Psoas muscle (tissue), 7 donors: ENCODE measurements at regions not wholly inside any gene's neighbourhood (a gene's known extent, or its start where the extent isn't known, plus 50 kb on each side); places are given as distances from the start of the nearest gene placed in this dataset.

Experiments used
- ATAC-seq, 4 donors: fragments of 200-7000 bp; cut with Tn5 transposase; one replicate each; pipeline ENCODE4 v1.9.1; 2020; ENCODE audit warnings: moderate library complexity in 3 of 4, mild to moderate bottlenecking in 2 of 4
- DNase-seq, 2 donors: peaks; one replicate each; pipeline ENCODE4 v3.0.0-alpha.2; 2020
- H3K27ac ChIP-seq: fragments of 200-600 bp; one replicate; pipeline ENCODE4 v1.8.0; 2022
- H3K27me3 ChIP-seq, 3 donors: fragments of 200-600 bp in 1 of 3; one replicate each; pipeline versions ENCODE4 v1.6.1 to v1.8.0; 2013 to 2022; ENCODE audit warnings: low read length in 2 of 3, mild to moderate bottlenecking in 2 of 3, moderate library complexity in 1 of 3; ENCODE audit not compliant: insufficient read depth in 3 of 3
- H3K36me3 ChIP-seq, 2 donors: fragments of 200-600 bp in 1 of 2; one replicate each; pipeline versions ENCODE4 v1.6.1 to v1.8.0; 2013 to 2022; ENCODE audit warnings: low read depth in 1 of 2, mild to moderate bottlenecking in 1 of 2, moderate library complexity in 1 of 2; ENCODE audit not compliant: insufficient read depth in 1 of 2
- H3K4me1 ChIP-seq: fragments of 200-600 bp; one replicate; pipeline ENCODE4 v1.8.0; 2022
- H3K4me3 ChIP-seq: fragments of 200-600 bp; one replicate; pipeline ENCODE4 v1.8.0; 2022; ENCODE audit warnings: mild to moderate bottlenecking
- H3K9me3 ChIP-seq: fragments of 200-600 bp; one replicate; pipeline ENCODE4 v1.8.0; 2022
- WGBS, 3 donors: extraction: QIAGEN DNeasy Blood & Tissue Kit; methylation state at CpG; one replicate each; pipeline versions ENCODE4 v1.1.6 to v1.1.7; 2013; 5-methylcytosine and 5-hydroxymethylcytosine counted together
- intact Hi-C, 2 donors: fragments of 100-400 bp; cut with DNase I; formaldehyde crosslinking; loops; one replicate each; pipeline versions ENCODE4 v1.11.0 to v1.14.2; 2022
- TF ChIP-seq, protein P1 (sequence below): fragments of 200-600 bp; IDR thresholded peaks from one replicate; pipeline ENCODE4 v1.8.0; 2022; ENCODE audit warnings: antibody characterized with exemption
- donor health status: healthy with polysubstance abuse.
- donor health status: DM: no; HTN: no; CAD: no; lungs with moderate emphysema.
- donor health status: Bipolar disorder and iron deficiency.
- donor health status: healthy.
- donor health status: DM: yes; HTN: yes; CAD: no.
- donor health status: DM: no; HTN: no; CAD: no.
- donor health status: DM: yes; HTN: yes; CAD: no.

DNA sequence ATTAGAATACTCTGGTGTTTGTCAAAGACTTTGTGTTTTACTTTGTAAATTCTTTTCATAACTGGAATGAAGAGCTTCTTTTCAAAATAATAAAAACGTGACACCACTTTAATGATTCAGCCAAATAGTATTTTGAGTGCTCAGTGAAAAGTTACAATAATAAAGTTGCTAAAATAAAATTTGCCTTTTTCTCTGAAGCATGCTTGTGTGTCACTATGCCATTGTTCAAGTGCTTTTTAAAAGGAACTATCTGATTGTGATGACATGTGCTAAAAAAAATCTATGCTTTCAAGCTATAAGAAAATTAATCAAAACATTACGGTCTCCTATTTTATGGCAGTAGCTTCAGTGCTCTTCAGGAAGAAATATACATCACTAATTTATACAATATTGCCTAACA is 1290.5 kb upstream of the B3GALT2 start:
- H3K27ac ChIP-seq: no peak overlapping the region
- TF ChIP-seq, protein P1, sequence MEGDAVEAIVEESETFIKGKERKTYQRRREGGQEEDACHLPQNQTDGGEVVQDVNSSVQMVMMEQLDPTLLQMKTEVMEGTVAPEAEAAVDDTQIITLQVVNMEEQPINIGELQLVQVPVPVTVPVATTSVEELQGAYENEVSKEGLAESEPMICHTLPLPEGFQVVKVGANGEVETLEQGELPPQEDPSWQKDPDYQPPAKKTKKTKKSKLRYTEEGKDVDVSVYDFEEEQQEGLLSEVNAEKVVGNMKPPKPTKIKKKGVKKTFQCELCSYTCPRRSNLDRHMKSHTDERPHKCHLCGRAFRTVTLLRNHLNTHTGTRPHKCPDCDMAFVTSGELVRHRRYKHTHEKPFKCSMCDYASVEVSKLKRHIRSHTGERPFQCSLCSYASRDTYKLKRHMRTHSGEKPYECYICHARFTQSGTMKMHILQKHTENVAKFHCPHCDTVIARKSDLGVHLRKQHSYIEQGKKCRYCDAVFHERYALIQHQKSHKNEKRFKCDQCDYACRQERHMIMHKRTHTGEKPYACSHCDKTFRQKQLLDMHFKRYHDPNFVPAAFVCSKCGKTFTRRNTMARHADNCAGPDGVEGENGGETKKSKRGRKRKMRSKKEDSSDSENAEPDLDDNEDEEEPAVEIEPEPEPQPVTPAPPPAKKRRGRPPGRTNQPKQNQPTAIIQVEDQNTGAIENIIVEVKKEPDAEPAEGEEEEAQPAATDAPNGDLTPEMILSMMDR: no peak
- no peak overlapping the region for H3K4me3 ChIP-seq
- no peaks in the 10 kb centered on the region for H3K9me3 ChIP-seq
- WGBS, 3 donors: 60 to 70% (median 68%) methylated on average over 2 of the region's 2 CpGs
- intact Hi-C loops: no loop called here
- H3K4me1 ChIP-seq: no peaks in the 10 kb centered on the region
- H3K27me3 ChIP-seq: no peaks in the 10 kb centered on the region
- ATAC-seq (no peak), DNase-seq (no peak)
- H3K36me3 ChIP-seq: no peaks in the 10 kb centered on the region

DNA sequence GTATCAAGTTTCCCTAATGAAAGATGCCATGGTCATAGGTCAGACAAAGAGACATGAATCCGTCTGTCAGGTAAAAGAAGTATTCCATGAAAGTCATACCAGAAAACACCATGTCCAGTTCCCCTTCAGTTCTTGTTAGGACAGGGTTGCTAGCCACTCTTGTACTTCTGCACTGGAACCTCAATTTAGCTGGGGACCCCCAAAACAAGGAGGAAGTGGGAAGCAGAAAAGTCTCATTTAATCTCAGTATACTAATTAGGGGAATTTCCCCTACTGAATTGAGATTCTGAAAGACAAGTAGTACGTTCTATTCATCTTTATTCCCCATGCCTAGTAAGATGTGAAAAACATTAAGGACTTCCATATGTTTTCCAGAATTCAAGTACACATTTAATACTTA is 1289.9 kb upstream of the B3GALT2 start:
- no peaks in the 10 kb centered on the region for H3K27me3 ChIP-seq
- no peaks in the 10 kb centered on the region for H3K9me3 ChIP-seq
- H3K36me3 ChIP-seq: no peaks in the 10 kb centered on the region
- DNase-seq (no peak), ATAC-seq (no peak)
- no peaks in the 10 kb centered on the region for H3K4me1 ChIP-seq
- TF ChIP-seq, protein P1: no peak
- 77 to 83% (median 83%) methylated on average over 2 of the region's 2 CpGs for WGBS, 3 donors
- H3K27ac ChIP-seq: no peak overlapping the region
- no peak overlapping the region for H3K4me3 ChIP-seq
- intact Hi-C loops: no loop called here

DNA sequence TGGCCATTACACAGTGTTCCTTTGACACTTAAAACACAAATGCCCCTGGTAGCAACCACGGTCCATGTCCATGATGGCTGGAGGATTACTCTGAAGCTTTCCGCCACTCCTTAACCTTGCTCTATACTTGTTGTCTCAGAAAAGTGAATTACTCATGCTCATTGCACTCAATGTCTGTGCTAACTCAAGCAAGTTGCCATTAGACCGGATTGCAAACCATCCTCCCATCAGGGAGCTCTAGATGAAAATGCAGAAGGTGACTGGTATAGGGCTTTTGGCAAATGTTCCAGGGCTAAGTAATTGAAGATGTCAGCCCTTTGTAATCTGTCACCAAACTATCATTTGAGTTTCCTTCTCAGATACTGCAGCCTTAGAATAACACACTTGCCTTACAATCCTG is 1288.3 kb upstream of the B3GALT2 start:
- DNase-seq: no peak
- H3K36me3 ChIP-seq: no peaks in the 10 kb centered on the region
- H3K27ac ChIP-seq: no peak overlapping the region
- no peaks in the 10 kb centered on the region for H3K4me1 ChIP-seq
- intact Hi-C loops: no loop called here
- no peaks in the 10 kb centered on the region for H3K27me3 ChIP-seq
- H3K4me3 ChIP-seq: no peak overlapping the region
- no peaks in the 10 kb centered on the region for H3K9me3 ChIP-seq
- 81 to 92% (median 88%) methylated on average over 3 of the region's 3 CpGs for WGBS, 3 donors
- TF ChIP-seq, protein P1: no peak
- ATAC-seq: no peak

DNA sequence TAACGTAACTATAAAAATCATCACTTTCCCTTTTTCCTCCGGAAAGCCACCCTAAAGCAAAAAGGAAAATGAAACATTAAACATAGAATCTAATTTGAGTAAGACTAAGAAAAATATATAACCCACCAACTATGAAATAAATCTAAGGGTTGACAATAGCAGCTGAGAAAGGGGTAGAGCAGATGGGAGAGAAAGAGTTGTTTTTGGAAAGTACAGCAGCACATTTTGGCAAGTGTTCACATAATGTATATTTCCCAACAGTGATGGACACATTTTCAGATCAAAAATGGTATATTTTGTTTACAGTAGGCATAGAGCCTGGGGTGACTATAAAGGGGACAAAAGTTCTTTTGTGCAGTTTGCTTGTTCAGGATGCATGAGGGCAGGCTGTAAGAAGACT is 1287.4 kb upstream of the B3GALT2 start:
- WGBS, 3 donors: 78 to 82% (median 78%) methylated on average over 2 of the region's 2 CpGs
- no peak overlapping the region for H3K4me3 ChIP-seq
- DNase-seq: no peak
- TF ChIP-seq, protein P1: no peak
- no peak overlapping the region for H3K27ac ChIP-seq
- H3K4me1 ChIP-seq: no peaks in the 10 kb centered on the region
- ATAC-seq: no peak
- no peaks in the 10 kb centered on the region for H3K9me3 ChIP-seq
- no peaks in the 10 kb centered on the region for H3K27me3 ChIP-seq
- H3K36me3 ChIP-seq: no peaks in the 10 kb centered on the region
- intact Hi-C loops: no loop called here

DNA sequence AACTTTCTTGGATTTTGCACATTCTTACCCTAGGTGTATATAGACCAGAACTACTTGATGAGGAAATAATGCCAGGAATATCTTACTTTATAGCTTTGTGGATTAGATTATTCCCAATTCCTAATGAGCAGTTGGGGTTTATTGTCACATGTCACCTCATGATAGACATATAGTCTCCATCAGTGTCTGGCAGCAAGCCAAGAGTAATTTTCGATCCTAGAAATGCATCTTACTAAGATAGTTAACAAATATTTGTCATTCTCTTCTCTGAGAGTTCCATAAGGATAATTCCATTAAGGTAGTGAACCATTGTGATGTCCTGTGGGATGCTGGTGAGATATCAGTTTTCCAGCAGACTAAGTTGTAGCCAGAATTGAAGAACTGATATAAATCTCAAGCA is 1282.9 kb upstream of the B3GALT2 start:
- intact Hi-C loops: no loop called here
- no peak for ATAC-seq
- Histone ChIP-seq H3K4me1 (no peaks in the 10 kb centered on the region), H3K9me3 (no peaks in the 10 kb centered on the region), H3K36me3 (no peaks in the 10 kb centered on the region), H3K27me3 (no peaks in the 10 kb centered on the region), H3K4me3 (no peak overlapping the region), H3K27ac (no peak overlapping the region)
- TF ChIP-seq, protein P1: no peak
- no peak for DNase-seq
- WGBS, 3 donors: 45 to 59% (median 51%) methylated on average over 1 of the region's 1 CpG
